ENCODE measurements at regions not wholly inside any gene's neighbourhood (a gene's known extent, or its start where the extent isn't known, plus 50 kb on each side); places are given as distances from the start of the nearest gene placed in this dataset.

GRCh38 chr21:27771938-27772483, 805.1 kb upstream of the ADAMTS5 start:
- TF ChIP-seq, protein P1, sequence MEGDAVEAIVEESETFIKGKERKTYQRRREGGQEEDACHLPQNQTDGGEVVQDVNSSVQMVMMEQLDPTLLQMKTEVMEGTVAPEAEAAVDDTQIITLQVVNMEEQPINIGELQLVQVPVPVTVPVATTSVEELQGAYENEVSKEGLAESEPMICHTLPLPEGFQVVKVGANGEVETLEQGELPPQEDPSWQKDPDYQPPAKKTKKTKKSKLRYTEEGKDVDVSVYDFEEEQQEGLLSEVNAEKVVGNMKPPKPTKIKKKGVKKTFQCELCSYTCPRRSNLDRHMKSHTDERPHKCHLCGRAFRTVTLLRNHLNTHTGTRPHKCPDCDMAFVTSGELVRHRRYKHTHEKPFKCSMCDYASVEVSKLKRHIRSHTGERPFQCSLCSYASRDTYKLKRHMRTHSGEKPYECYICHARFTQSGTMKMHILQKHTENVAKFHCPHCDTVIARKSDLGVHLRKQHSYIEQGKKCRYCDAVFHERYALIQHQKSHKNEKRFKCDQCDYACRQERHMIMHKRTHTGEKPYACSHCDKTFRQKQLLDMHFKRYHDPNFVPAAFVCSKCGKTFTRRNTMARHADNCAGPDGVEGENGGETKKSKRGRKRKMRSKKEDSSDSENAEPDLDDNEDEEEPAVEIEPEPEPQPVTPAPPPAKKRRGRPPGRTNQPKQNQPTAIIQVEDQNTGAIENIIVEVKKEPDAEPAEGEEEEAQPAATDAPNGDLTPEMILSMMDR (IDR thresholded peaks at IDR 0.05; ENCODE audit: borderline replicate concordance, extremely low read depth, low read length, poor library complexity, severe bottlenecking): no peak
- TF ChIP-seq EZH2 (IDR thresholded peaks at IDR 0.05; ENCODE audit: borderline replicate concordance, low read depth, low read length, severe bottlenecking): no peak
